ENCODE measurements at regions not wholly inside any gene's neighbourhood (a gene's known extent, or its start where the extent isn't known, plus 50 kb on each side); places are given as distances from the start of the nearest gene placed in this dataset.

DNA sequence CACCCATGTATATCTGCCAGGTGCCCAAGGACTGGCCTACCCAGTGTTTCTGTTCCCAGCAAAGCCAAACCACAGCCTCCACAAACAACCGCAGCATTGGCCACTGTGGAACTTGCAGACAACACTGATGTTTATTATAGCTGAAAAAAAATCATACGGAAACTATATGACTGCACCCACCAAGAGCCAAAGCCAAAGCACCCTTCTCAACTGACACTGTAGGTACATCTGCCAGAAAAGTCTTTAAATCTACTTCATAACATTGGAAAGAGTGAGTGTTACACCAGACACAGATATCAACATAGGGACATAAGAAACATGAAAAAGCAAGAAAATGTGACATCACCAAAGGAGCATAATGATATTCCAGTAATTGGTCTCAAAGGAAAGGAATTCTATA lies 428.0 kb downstream of the PSAT1 start:
- DNase-seq (ENCODE audit: low spot score), result no peak

DNA sequence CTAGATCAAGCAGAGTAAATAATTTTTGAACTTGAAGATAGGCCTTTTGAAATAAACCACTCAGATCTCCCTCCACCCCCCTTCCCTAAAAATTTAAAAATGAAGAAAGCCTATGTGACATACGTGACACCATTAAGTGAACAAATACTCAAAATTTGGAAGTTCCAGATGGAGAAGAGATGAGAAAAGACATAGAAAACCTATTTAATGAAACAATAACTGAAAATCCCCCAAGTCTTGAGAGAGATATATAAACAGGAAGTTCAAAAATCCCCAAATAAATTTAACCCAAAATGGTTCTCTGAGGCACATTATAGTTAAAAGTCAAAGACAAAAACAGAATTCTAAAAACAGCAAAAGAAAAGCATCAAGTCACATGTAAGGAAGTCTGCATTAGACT lies 428.6 kb downstream of the PSAT1 start:
- DNase-seq (ENCODE audit: low spot score), result no peak

DNA sequence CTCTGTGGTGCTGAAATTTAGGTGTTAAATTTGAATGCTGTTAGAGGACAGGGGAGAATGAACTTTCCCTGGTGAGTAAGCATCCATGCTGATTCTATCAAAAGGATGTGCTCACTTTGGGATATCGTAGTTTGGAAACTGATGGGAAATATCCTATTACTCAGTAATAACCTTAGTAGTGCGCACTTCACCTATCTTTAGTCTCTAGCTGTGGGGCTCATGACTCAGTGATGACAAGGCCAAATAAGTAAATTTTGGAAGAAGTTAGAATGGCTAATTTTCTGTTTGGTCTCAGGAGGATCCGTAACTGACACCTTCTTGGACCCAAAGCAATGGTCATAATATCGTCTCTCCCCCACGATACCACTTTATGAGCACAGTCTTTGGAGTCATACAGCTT lies 448.4 kb downstream of the PSAT1 start:
- DNase-seq (ENCODE audit: low spot score), result no peak

DNA sequence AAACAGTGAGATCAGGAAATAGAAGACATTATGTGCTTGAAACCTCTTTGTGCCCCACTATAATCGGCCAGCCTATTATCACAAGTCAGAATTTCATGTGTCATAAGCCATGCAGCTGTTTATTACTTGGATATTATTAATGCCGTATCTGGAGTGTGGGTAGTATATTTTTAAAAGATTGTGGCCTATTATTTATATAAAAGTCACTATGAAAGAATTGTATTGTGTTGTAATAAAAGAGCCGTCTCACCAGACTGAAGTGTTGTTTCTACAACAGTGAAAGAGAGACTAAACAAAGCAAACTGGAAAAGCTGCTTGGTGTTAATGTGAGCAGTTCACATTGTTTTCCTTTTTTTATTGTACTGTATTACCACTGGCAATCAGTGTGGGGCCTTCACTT lies 449.1 kb downstream of the PSAT1 start:
- no peak for DNase-seq (ENCODE audit: low spot score)

DNA sequence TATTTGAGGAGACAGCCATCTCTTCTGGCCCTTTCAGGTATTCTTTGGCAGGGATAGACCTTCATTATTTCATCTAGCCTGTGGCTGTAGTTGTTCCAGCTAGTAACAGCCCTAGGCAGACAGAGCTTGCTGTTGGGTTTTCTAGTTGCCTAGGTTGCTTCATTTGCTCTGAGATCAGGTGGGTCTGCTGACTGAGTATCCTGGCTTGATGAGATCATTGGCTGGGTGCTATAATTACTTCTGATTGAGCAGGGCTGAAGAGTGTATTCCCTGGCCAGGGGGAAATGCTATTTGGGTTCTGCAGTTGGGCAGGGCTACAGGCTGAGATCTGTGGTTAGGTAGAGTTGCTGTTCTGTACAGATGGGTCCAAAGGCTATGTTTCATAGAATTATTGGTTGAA lies 456.1 kb downstream of the PSAT1 start:
- no peak for DNase-seq (ENCODE audit: low spot score)

DNA sequence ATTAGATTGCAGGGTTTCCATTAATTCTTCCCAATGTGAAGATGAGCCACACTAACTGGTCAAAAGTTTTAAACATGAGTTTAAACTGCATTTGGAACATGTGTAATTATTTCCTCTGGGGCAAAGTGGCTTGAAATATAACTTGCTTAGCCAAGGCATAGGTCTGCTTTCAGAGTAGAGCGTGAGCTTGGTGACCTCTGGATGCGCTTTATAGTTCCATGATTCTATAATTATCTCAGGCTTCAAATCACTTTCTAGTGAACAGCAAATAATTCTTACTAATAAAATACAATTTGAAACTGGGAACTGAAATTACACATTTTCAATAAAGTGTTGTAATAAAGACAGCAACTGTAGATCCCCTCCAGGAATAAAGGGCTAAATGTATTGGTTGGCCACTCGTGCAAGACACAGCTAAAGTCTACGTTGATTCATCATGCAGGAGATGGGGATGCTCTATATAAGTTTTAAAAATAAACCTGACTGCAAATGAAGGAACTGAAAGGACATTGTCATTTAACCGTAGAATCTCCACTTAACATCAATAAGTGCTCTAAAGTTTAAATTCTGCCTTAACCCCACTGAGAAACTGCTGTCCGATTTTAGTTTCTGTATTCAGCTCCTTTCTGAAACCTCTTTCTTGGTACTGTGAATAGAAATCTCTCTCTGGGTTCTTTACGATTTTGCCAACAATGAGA lies 460.0 kb downstream of the PSAT1 start:
- no peak for DNase-seq (ENCODE audit: low spot score)

DNA sequence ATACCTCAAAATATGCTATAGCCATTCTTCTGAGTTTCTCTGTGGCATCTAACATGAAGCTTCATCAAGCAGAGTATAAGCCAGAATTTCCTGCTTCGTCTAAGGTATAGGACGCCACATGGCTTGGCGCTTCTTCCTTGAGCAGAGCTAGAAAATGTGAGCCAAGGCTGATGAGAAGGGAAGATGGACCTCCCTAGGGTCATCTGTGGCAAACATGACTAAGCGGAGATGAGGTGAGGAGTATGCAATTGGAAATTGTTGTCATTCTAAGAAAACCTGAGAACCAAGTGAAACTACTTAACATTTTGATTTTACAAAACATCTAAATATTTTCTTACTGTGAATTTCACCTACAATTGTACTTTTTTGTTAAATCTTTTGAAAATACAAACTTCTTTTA lies 466.5 kb downstream of the PSAT1 start:
- DNase-seq (ENCODE audit: low spot score), result no peak

DNA sequence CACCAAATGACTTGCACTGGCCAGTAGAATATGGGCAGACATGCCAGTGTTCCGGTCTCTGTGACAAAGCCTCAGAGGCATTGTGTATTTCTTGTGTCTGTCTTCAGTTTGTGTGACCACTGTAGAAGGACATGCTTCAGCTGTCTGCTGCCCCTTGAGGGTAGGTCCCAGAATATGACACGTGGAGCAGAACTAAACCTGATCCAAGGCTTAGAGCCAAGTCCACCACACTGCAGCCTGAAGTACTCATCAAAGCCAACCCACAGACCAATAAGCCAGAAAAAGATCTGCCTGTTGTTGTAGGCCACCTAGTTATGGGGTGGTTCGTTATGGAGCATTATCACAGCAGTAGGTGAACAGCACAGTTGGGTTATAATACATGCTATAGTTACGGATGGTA lies 468.9 kb downstream of the PSAT1 start:
- DNase-seq (ENCODE audit: low spot score), result no peak

DNA sequence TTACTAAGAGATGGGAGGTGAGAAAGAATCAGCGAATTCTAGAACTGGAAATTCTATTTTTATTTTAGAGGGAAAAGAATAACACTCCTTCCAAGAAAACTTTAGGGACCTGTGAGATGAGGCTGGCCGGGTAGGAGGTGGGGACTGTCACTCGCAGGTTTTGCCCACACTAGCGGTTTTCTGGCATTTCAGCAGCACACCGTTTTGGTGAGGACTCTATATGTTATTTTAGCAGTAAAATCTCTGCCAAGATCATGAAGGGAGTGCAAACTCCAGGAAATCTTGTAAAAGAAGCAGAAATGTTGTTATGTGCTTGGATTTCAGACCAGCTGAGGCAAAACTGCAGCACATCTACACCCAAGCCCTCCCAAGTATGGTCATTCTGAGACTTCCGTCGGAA lies 470.6 kb downstream of the PSAT1 start:
- no peak for DNase-seq (ENCODE audit: low spot score)

DNA sequence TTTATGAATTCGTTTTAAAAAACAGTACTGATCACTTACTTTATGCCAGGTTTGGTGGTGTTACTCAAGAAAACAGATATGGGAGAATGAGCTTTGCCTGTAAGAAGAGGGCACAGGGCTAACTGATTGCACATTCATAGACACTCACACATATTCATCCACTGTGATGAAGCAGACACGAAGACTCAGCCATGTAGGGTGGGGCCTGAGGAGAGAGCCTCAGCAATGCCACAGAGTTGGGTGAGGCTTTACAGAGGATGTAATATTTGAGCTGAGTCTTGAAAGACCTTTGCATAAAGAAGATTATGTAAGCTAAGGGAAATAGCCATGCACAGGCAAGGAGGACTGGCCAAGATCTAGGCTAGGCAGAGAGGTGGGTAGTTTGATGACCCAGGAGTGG lies 472.8 kb downstream of the PSAT1 start:
- no peak for DNase-seq (ENCODE audit: low spot score)

DNA sequence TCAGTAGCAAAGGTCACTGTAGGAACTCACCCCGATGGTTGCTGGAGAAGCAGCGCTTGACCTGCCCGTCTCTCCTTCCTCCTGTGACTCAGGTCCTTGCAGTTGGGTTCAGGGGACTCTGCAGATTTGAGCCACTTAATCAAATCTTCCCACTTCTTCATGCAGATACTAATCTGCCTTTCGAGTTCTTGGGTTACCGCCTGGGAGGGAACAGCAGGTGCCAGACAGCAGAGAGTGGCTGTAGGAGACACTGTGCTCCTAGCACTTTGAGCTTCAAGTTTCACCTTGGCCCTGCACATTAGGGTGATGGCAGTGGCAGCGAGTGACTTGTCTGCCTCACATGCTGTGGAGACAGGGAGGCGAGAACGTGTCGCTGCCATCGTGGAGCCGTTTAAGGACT lies 478.3 kb downstream of the PSAT1 start:
- no peak for DNase-seq (ENCODE audit: low spot score)

DNA sequence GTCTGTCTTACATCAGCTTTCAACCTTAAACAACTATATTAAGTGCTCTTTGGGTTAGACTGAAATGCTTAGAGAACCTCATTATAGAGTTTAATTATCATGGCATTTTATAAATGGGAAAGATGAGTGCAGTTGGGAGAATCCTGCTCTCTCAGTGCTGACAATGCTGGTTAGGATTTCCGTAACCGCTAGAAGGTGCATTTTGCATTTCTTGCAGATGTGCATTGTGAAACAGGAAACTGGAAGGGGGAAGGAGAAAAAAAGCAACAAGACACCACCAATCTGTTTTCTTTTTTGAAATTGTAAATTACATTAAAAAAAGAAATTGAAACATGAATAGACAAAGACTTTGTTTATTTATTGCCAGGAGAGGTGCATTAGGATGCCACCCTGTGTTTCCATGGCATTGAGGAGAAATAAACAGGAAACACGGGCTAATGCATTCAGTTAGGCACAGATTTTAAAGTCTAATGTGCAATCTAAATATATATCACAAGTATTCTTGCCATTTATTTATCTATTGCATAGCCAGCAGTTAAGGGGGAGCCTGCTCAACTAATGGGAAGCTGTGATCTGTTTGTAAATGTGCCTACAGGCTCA lies 478.9 kb downstream of the PSAT1 start:
- no peak for DNase-seq (ENCODE audit: low spot score)

DNA sequence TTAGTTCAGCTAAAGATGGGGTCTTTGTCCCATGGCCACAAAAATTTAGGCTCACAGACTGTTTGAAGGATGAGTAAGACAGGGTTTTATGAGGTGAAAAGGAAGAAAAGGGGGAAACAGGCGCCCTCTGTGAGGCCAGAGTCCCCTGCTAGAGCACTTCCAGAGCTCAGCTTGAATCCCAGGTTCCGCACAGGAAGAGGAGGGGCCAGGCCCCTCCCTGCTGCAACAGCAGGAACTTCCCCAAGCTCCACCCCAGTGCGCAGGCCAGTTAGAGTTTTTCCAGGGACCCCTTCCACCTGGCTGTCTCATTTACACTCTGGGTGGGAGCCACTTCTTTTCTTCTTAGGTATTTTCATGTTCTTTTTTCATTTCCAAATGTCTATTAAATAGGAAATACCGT lies 480.8 kb downstream of the PSAT1 start:
- DNase-seq (ENCODE audit: low spot score), result no peak

DNA sequence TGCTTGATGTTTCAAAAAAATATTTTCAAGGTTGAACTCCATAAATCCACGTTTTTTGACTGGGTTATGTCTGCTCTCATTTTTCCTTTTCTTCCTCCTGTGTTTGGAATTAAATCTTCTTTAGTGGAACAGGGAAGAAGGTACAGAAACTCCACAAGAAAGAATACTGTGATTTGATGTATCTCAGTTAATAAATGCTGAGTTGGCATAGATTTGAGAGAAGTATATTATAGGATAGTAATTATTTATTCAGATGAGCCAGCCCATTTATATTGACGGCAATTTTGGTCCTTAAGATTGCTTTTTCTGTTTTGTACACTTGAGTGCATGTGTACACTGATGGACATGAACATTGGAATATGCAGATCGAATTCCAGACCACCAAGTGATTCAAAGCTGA lies 481.4 kb downstream of the PSAT1 start:
- no peak for DNase-seq (ENCODE audit: low spot score)

DNA sequence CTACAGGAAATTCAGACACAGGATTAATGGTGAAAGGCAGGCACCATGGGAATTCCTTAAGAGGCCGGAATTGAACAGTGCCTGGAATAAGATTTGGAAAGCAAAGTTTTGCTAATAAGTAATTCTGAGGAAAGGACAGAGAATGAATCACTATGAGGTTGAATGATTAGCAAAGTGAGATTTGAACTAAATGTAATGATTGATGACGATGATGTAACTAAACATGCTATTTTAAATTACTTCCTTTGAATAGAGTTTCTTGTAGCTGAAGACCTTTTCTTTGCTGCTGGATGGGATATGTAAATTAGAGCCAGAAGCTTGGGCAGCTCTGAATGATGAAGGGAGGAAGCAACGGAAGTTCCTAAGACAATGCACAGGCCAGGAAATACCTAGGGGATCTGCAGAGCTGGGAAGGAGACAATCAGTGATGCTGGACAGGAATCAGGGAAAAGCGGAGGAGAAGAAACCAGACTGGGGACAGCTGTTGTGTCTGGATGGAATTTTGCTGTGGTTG lies 482.0 kb downstream of the PSAT1 start:
- DNase-seq (ENCODE audit: low spot score), result no peak

DNA sequence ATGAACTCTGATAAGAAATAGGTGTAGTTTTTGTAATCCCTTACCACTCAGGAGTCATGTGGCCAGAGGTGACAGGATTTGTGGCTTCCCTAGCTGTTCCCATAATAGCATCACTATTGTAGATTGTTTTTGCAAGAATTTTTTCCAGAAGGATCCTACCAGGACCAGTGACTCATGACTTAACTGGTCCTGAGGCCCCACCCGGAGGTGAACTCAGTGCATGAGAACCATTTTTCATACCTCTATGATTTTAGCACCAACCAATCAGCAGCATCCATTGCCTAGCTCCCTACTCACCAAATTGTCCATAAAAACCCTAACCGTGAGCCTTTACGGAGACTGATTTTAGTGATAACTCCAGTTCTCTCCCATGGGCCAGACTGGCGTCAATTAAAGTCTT lies 484.8 kb downstream of the PSAT1 start:
- DNase-seq (ENCODE audit: low spot score), result peak; percentile 13

DNA sequence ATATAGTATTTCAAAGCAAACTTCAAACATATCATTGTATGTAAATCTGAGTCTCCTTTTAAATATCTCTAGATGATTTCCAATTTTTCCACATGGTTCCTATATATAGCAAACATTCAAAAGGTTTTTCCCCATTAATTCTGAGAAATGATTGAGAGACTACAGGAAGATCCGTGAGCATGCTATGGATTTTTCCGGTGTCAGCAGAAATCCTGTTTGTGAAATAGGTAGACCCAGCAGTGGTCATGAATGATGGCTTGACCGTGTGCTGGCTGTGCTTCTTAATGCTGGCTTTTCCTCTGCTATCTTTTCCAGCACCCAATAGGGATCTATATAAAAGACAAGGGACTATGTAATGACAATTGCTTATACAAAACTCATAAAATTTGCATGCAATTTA lies 485.3 kb downstream of the PSAT1 start:
- no peak for DNase-seq (ENCODE audit: low spot score)

DNA sequence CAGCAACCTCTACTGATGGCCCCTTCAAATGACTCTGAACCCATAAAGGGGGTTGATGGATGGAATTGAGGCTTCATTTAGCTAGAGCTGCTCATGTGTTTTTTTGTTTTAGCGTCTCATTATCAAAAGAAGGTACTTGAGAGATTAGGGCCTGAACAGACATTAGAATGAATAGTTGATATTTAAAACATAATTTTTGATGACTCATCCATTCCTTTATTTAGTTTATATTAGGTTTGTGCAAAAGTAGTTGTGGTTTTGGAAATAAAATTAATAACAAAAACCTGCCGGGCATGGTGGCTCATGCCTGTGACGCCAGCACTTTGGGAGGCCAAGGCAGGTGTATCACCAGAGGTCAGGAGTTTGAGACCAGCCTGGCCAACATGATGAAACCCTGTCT lies 485.9 kb downstream of the PSAT1 start:
- no peak for DNase-seq (ENCODE audit: low spot score)

DNA sequence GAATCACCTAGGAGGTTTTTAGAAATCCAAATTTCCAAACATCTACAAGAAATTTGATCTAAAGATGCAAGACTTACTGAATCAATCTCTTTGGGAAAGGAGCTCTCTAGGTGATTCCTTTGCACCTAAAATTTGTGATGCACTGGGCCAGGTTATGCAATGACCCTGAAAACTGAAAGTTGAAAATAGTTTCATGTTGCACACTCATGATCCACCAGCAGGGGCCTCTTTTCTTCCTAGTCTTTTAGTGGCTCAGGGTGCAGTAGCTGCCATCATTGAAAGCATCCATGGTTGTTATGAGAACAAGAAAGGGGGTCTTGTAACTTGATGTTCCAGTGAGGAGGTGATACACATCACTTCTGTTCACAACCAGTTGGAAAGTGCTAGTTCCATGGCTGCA lies 486.8 kb downstream of the PSAT1 start:
- DNase-seq (ENCODE audit: low spot score), result no peak

DNA sequence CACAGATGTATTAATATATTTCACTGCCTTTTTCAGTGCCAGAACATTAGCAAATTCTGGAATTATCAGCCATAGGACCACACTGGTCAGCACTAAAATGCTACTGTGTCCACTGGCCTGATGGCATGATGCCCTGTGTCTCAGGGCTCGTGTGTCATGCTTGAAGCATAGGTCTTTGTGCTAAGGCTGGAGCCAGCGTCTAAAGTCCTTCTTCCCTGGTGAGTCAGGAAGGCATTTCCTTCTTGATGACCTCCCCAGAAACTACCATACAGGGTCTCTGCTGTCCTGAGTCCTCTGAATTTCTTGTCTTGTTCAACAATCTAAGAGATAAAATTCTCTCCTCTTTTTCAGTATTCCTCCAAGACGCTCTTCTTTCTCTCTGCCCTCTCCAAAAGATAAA lies 489.9 kb downstream of the PSAT1 start:
- DNase-seq (ENCODE audit: low spot score), result no peak

DNA sequence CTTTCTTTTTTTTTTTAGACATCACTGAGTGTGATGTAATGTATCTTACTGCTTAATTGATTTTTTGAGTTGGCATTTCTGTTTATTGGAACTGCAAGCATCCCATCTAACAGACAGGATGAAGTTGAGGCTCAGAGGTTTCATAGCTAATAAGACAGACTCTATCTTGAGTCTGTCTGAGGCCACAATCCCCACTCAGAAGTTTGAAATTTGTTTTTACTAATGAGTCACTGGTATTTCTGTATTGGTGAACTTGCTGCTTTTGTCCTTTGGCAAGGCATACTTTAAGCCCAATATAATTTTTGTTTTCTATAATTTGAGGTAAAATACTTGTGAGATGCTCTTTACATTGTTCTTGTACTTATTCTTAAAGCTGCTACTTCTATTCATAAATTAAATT lies 491.2 kb downstream of the PSAT1 start:
- no peak for DNase-seq (ENCODE audit: low spot score)

DNA sequence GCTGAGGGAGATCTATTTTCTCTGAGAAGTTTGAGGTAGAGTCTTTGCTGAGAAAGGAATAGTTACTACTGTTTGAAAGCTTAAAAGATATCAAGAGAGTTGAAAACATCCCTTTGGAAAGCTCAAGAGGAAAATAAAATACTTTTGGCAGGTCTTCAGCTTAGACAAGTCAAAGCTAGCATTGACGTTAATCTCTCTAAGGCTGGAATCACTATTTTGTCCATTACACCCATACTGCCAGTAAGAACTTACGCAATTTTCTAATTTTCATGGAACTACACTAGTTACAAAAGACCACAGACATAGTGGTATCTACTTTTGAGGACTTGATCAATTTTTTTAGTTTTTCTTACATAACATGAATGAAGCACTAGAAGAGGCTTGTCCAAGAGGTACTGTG lies 494.9 kb downstream of the PSAT1 start:
- DNase-seq (ENCODE audit: low spot score), result no peak

DNA sequence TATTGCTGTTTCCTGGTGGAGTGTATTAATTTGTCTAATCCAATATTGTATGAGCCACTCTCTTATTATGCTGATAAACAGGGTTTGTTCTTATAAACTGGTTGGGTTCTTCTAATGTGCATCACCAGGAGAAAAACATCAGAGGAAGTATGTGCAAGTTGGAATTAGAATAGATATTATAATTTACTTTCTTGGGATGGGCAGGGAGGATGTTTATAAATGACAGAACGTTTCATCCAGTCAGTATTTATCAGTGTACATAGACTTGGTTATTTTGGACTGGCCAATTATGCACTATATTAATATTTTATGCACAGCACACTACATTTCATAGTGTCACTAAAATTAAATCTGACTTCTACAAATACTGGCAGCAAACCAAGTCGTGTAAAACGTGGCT lies 495.8 kb downstream of the PSAT1 start:
- no peak for DNase-seq (ENCODE audit: low spot score)

DNA sequence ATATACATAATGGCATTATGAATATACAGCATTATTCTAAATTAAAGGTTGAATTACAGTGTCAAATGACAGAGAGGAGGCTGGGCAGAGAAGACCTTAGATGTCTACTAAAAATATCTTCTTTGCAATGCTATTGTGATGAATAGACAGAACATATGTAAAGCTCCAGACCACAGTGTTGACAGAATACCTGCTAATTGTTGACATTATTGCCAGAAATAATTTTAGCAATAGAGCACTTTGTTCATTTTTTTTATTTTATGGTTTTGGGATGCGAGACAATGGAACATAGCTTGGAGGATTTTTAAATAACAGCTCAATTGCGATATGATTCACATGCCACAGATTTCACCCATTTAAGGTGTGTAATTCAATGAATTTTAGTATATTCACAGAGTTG lies 508.8 kb downstream of the PSAT1 start:
- no peak for DNase-seq (ENCODE audit: low spot score)
